Smooth muscle cell (in vitro differentiated cells): ENCODE measurements at regions not wholly inside any gene's neighbourhood (a gene's known extent, or its start where the extent isn't known, plus 50 kb on each side); places are given as distances from the start of the nearest gene placed in this dataset.

Experiments used
- DNase-seq: peaks from one replicate; lab custom pipeline; 2025; ENCODE audit not compliant: unreplicated experiment; lab: John Stamatoyannopoulos, UW
- H2AFZ ChIP-seq: fragments of 200-600 bp; sonication (generic); 2 replicates; pipeline ENCODE4 v1.6.0; 2016; ENCODE audit warnings: antibody characterized with exemption, low read depth, mild to moderate bottlenecking
- H3F3A ChIP-seq: fragments of 200-600 bp; sonication (generic); 2 replicates; pipeline ENCODE4 v1.6.0; 2017; ENCODE audit warnings: antibody characterized with exemption, low read depth
- H3K27ac ChIP-seq: fragments of 200-600 bp; sonication (generic); 2 replicates; pipeline ENCODE4 v1.5.1; 2016; ENCODE audit warnings: low read depth, mild to moderate bottlenecking
- H3K27me3 ChIP-seq: fragments of 200-600 bp; sonication (generic); 2 replicates; pipeline ENCODE4 v1.6.1; 2016; ENCODE audit warnings: low read depth, mild to moderate bottlenecking
- H3K36me3 ChIP-seq: fragments of 200-600 bp; sonication (generic); 2 replicates; pipeline ENCODE4 v1.5.1; 2016; ENCODE audit warnings: low read depth
- H3K4me1 ChIP-seq: fragments of 200-600 bp; sonication (generic); 2 replicates; pipeline ENCODE4 v1.5.1; 2016; ENCODE audit warnings: low read depth
- H3K4me2 ChIP-seq: fragments of 200-600 bp; sonication (generic); 2 replicates; pipeline ENCODE4 v1.6.0; 2016; ENCODE audit warnings: mild to moderate bottlenecking
- H3K4me3 ChIP-seq: fragments of 200-600 bp; sonication (generic); 2 replicates; pipeline ENCODE4 v1.5.1; 2016; ENCODE audit warnings: mild to moderate bottlenecking
- H3K79me2 ChIP-seq: fragments of 200-600 bp; sonication (generic); 2 replicates; pipeline ENCODE4 v1.6.0; 2016; ENCODE audit warnings: low read depth, mild to moderate bottlenecking
- H3K9ac ChIP-seq: fragments of 200-600 bp; sonication (generic); 2 replicates; pipeline ENCODE4 v1.6.0; 2016; ENCODE audit warnings: low read depth
- H3K9me3 ChIP-seq: fragments of 200-600 bp; sonication (generic); replicated peaks from 2 replicates; pipeline ENCODE4 v1.5.1; 2016; ENCODE audit warnings: low read depth
- H4K20me1 ChIP-seq: fragments of 200-600 bp; sonication (generic); 2 replicates; pipeline ENCODE4 v1.6.0; 2016; ENCODE audit warnings: low read depth
- CTCF ChIP-seq: fragments of 200-600 bp; sonication (generic); IDR thresholded peaks from 2 replicates; pipeline ENCODE4 v1.5.1; 2017; ENCODE audit warnings: borderline replicate concordance, mild to moderate bottlenecking, antibody characterized with exemption; ENCODE audit not compliant: insufficient read depth, poor library complexity, severe bottlenecking
- WGBS: methylation state at CpG from one replicate; pipeline ENCODE4 v1.1.7; 2016; ENCODE audit warnings: low lambda C conversion rate; 5-methylcytosine and 5-hydroxymethylcytosine counted together

- Histone ChIP-seq H3K27me3 (peaks cover 11% of the 10 kb centered on the region), H3K9ac (no peak overlapping the region), H3K79me2 (no peaks in the 10 kb centered on the region), H2AFZ (no peak overlapping the region), H3K4me2 (no peak overlapping the region), H3F3A (no peaks in the 10 kb centered on the region), H3K4me1 (no peaks in the 10 kb centered on the region), H3K27ac (no peak overlapping the region), H3K9me3 (no peaks in the 10 kb centered on the region), H3K4me3 (no peak overlapping the region), H3K36me3 (no peaks in the 10 kb centered on the region), H4K20me1 (no peaks in the 10 kb centered on the region)
- no peak for TF ChIP-seq CTCF
- no peak for DNase-seq
- 87% methylated on average over 7 of the region's 7 CpGs for WGBS
Measured at GRCh38 chr11:116515664-116516184, 257.1 kb downstream of the BUD13 start.

GRCh38 chr11:116513894-116514293 is 258.9 kb downstream of the BUD13 start:
- Histone ChIP-seq H3K9ac (no peak overlapping the region), H4K20me1 (no peaks in the 10 kb centered on the region), H3K9me3 (no peaks in the 10 kb centered on the region), H3F3A (no peaks in the 10 kb centered on the region), H3K4me3 (no peak overlapping the region), H3K79me2 (no peaks in the 10 kb centered on the region), H2AFZ (no peak overlapping the region), H3K27ac (no peak overlapping the region), H3K4me1 (no peaks in the 10 kb centered on the region), H3K27me3 (peaks cover 24% of the 10 kb centered on the region), H3K4me2 (no peak overlapping the region), H3K36me3 (no peaks in the 10 kb centered on the region)
- WGBS = 65% methylated on average over 8 of the region's 8 CpGs
- DNase-seq = no peak
- peak; percentile 33 for TF ChIP-seq CTCF

GRCh38 chr11:116513278-116513823 is 259.4 kb downstream of the BUD13 start:
- Histone ChIP-seq H3K27ac (no peak overlapping the region), H2AFZ (no peak overlapping the region), H3F3A (no peaks in the 10 kb centered on the region), H3K9ac (no peak overlapping the region), H3K36me3 (no peaks in the 10 kb centered on the region), H3K4me1 (no peaks in the 10 kb centered on the region), H3K4me2 (no peak overlapping the region), H3K9me3 (no peaks in the 10 kb centered on the region), H3K4me3 (no peak overlapping the region), H3K79me2 (no peaks in the 10 kb centered on the region), H3K27me3 (peaks cover 29% of the 10 kb centered on the region), H4K20me1 (no peaks in the 10 kb centered on the region)
- no peak for DNase-seq
- WGBS = 70% methylated on average over 8 of the region's 8 CpGs
- no peak for TF ChIP-seq CTCF

- WGBS = 100% methylated on average over 2 of the region's 2 CpGs
- Histone ChIP-seq H3K27ac (no peak overlapping the region), H3K4me1 (no peaks in the 10 kb centered on the region), H3K36me3 (no peaks in the 10 kb centered on the region), H3K9ac (no peak overlapping the region), H4K20me1 (no peaks in the 10 kb centered on the region), H3K27me3 (peaks cover 34% of the 10 kb centered on the region), H3K4me3 (no peak overlapping the region), H3K9me3 (no peaks in the 10 kb centered on the region), H3K79me2 (no peaks in the 10 kb centered on the region), H3K4me2 (no peak overlapping the region), H2AFZ (no peak overlapping the region), H3F3A (no peaks in the 10 kb centered on the region)
- DNase-seq = no peak
- no peak for TF ChIP-seq CTCF
Measured at GRCh38 chr11:116512841-116513240, 259.9 kb downstream of the BUD13 start.
